WTC11 (cell line): ENCODE measurements at regions not wholly inside any gene's neighbourhood (a gene's known extent, or its start where the extent isn't known, plus 50 kb on each side); places are given as distances from the start of the nearest gene placed in this dataset.

Experiments
- EMX1 ChIP-seq: fragments of 250-450 bp; sonication (Bioruptor Pico); IDR thresholded peaks from 2 replicates; pipeline ENCODE4 v1.8.0; 2021; ENCODE audit warnings: mild to moderate bottlenecking
- MAX ChIP-seq: sonication (generic); formaldehyde crosslinking; IDR thresholded peaks from 2 replicates; pipeline ENCODE4 v1.8.0; 2022; ENCODE audit warnings: mild to moderate bottlenecking, missing genetic modification reagents
- NR1H2 ChIP-seq: sonication (generic); formaldehyde crosslinking; IDR thresholded peaks from 2 replicates; pipeline ENCODE4 v1.9.0; 2021; ENCODE audit warnings: mild to moderate bottlenecking, moderate library complexity, missing genetic modification reagents
- NR2C2 ChIP-seq: sonication (generic); formaldehyde crosslinking; IDR thresholded peaks from 2 replicates; pipeline ENCODE4 v1.8.0; 2022; ENCODE audit warnings: mild to moderate bottlenecking, missing genetic modification reagents
- NR3C1 ChIP-seq: sonication (generic); formaldehyde crosslinking; conservative IDR thresholded peaks from 2 replicates; pipeline ENCODE4 v1.8.1; 2023; ENCODE audit warnings: low read depth, mild to moderate bottlenecking, missing genetic modification reagents
- PREB ChIP-seq: sonication (generic); formaldehyde crosslinking; IDR thresholded peaks from 2 replicates; pipeline ENCODE4 v1.8.1; 2022; ENCODE audit warnings: mild to moderate bottlenecking, missing genetic modification reagents, moderate library complexity, borderline replicate concordance
- RELA ChIP-seq: sonication (generic); formaldehyde crosslinking; IDR thresholded peaks from 2 replicates; pipeline ENCODE4 v1.8.1; 2022; ENCODE audit warnings: missing genetic modification reagents, mild to moderate bottlenecking, borderline replicate concordance
- TP53 ChIP-seq: sonication (generic); formaldehyde crosslinking; IDR thresholded peaks from 2 replicates; pipeline ENCODE4 v1.8.1; 2023; ENCODE audit warnings: mild to moderate bottlenecking, missing genetic modification reagents
- USF1 ChIP-seq: sonication (generic); formaldehyde crosslinking; IDR thresholded peaks from 2 replicates; pipeline ENCODE4 v1.8.0; 2022; ENCODE audit warnings: mild to moderate bottlenecking, missing genetic modification reagents
- ZMAT4 ChIP-seq: fragments of 250-450 bp; sonication (Bioruptor Pico); IDR thresholded peaks from 2 replicates; pipeline ENCODE4 v1.9.0; 2021; ENCODE audit warnings: mild to moderate bottlenecking
- ZNF396 ChIP-seq: fragments of 250-450 bp; sonication (Bioruptor Pico); IDR thresholded peaks from 2 replicates; pipeline ENCODE4 v1.8.0; 2021; ENCODE audit warnings: mild to moderate bottlenecking, moderate library complexity, borderline replicate concordance
- TF ChIP-seq, protein P1 (sequence below): fragments of 200-600 bp; IDR thresholded peaks from 2 replicates; pipeline ENCODE4 v1.8.0; 2022; ENCODE audit warnings: antibody characterized with exemption
- TF ChIP-seq, protein P2 (sequence below): sonication (generic); formaldehyde crosslinking; IDR thresholded peaks from 2 replicates; pipeline ENCODE4 v1.8.1; 2022; ENCODE audit warnings: low read depth, mild to moderate bottlenecking, moderate library complexity, missing genetic modification reagents, borderline replicate concordance

DNA sequence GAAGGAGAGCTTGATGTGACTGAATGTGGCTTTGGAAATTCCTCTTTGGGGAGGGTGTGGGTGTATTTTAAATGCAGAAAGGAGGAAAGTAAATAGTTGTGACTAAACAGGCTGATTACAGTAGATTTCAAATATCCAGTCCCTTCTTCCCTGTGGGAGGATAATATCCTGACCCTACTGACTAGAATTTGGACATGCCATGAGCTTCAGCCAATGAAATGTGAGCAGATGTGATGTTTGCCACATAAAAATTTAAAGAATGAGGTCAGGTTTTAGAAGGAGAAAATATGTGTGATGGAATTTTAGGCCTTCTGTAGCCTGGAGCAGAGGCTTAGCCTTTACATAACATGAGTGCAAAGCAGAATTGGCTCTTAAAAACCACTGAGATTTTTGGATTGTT, 1218.9 kb downstream of the ROBO2 start:
- TF ChIP-seq, protein P1, sequence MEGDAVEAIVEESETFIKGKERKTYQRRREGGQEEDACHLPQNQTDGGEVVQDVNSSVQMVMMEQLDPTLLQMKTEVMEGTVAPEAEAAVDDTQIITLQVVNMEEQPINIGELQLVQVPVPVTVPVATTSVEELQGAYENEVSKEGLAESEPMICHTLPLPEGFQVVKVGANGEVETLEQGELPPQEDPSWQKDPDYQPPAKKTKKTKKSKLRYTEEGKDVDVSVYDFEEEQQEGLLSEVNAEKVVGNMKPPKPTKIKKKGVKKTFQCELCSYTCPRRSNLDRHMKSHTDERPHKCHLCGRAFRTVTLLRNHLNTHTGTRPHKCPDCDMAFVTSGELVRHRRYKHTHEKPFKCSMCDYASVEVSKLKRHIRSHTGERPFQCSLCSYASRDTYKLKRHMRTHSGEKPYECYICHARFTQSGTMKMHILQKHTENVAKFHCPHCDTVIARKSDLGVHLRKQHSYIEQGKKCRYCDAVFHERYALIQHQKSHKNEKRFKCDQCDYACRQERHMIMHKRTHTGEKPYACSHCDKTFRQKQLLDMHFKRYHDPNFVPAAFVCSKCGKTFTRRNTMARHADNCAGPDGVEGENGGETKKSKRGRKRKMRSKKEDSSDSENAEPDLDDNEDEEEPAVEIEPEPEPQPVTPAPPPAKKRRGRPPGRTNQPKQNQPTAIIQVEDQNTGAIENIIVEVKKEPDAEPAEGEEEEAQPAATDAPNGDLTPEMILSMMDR, result no peak
- TF ChIP-seq USF1 (CRISPR knock-in tag) (no peak), ZNF396 (CRISPR knock-in tag) (no peak), NR3C1 (no peak), PREB (CRISPR knock-in tag) (no peak), TP53 (no peak), NR1H2 (CRISPR knock-in tag) (no peak), RELA (CRISPR knock-in tag) (no peak), NR2C2 (CRISPR knock-in tag) (no peak), MAX (CRISPR knock-in tag) (no peak), ZMAT4 (CRISPR knock-in tag) (no peak), EMX1 (CRISPR knock-in tag) (no peak)
- TF ChIP-seq, protein P2, sequence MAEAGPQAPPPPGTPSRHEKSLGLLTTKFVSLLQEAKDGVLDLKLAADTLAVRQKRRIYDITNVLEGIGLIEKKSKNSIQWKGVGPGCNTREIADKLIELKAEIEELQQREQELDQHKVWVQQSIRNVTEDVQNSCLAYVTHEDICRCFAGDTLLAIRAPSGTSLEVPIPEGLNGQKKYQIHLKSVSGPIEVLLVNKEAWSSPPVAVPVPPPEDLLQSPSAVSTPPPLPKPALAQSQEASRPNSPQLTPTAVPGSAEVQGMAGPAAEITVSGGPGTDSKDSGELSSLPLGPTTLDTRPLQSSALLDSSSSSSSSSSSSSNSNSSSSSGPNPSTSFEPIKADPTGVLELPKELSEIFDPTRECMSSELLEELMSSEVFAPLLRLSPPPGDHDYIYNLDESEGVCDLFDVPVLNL, result no peak
